Naive thymus-derived CD4-positive, alpha-beta T cell (primary cell): ENCODE measurements at regions not wholly inside any gene's neighbourhood (a gene's known extent, or its start where the extent isn't known, plus 50 kb on each side); places are given as distances from the start of the nearest gene placed in this dataset.

Experiments
- ATAC-seq: fragments of 150-1000 bp; cut with Tn5 transposase; 2 replicates; pipeline ENCODE4 v1.10.0; 2021; ENCODE audit warnings: mild to moderate bottlenecking, moderate library complexity
- CTCF ChIA-PET: fragments of 350-600 bp; sonication (Branson Sonifier 250); formaldehyde crosslinking; loops from one replicate; lab custom pipeline; 2021; ENCODE audit warnings: antibody characterized with exemption; lab: Charles Lee
- POLR2A ChIA-PET: fragments of 350-600 bp; sonication (Branson Sonifier 250); formaldehyde crosslinking; loops from one replicate; lab custom pipeline; 2021; ENCODE audit warnings: antibody characterized with exemption, inconsistent platforms; lab: Charles Lee
- DNase-seq, 9 donors: peaks; one replicate each; pipeline versions ENCODE4 v3.0.0 to v3.0.0-alpha.2; 2020 to 2022; ENCODE audit warnings: mixed read lengths in 1 of 9
- H3K27ac ChIP-seq: one replicate; pipeline ENCODE4 v1.7.0; 2013; ENCODE audit warnings: mild to moderate bottlenecking, low read depth, low read length, moderate library complexity
- H3K27me3 ChIP-seq, 2 donors: one replicate each; pipeline ENCODE4 v1.7.0; 2013; ENCODE audit warnings: low read length in 2 of 2, mild to moderate bottlenecking in 2 of 2, moderate library complexity in 2 of 2; ENCODE audit not compliant: control insufficient read depth in 2 of 2, insufficient read depth in 2 of 2
- H3K36me3 ChIP-seq, 3 experiments: 1 replicate in 2 of 3; 2 replicates in 1 of 3; pipeline ENCODE4 v1.7.0; 2013; ENCODE audit warnings: low read length in 3 of 3, mild to moderate bottlenecking in 3 of 3, moderate library complexity in 1 of 3; ENCODE audit not compliant: insufficient read depth in 3 of 3, control insufficient read depth in 2 of 3
- H3K4me1 ChIP-seq, 2 donors: one replicate each; pipeline ENCODE4 v1.7.0; 2013; ENCODE audit warnings: low read length in 2 of 2, mild to moderate bottlenecking in 2 of 2, moderate library complexity in 1 of 2; ENCODE audit not compliant: control insufficient read depth in 2 of 2, insufficient read depth in 2 of 2
- H3K4me3 ChIP-seq: 2 replicates; pipeline ENCODE4 v1.7.0; 2013; ENCODE audit warnings: mild to moderate bottlenecking, low read length
- H3K9me3 ChIP-seq, 3 experiments: 1 replicate in 2 of 3; 2 replicates in 1 of 3; pipeline ENCODE4 v1.7.0; 2013; ENCODE audit warnings: low read length in 3 of 3; ENCODE audit not compliant: control insufficient read depth in 2 of 3
- H3K27ac Mint-ChIP-seq, 9 donors: one replicate each; pipeline ENCODE4 v1.8.0; 2020 to 2022; ENCODE audit warnings: mixed read lengths in 9 of 9, mild to moderate bottlenecking in 8 of 9, moderate library complexity in 5 of 9, inconsistent platforms in 2 of 9
- H3K27me3 Mint-ChIP-seq, 5 donors: one replicate each; pipeline ENCODE4 v1.8.0; 2021 to 2022; ENCODE audit warnings: mixed read lengths in 5 of 5, mild to moderate bottlenecking in 1 of 5
- H3K36me3 Mint-ChIP-seq, 5 donors: one replicate each; pipeline ENCODE4 v1.8.0; 2020 to 2022; ENCODE audit warnings: mixed read lengths in 5 of 5, mild to moderate bottlenecking in 3 of 5, inconsistent platforms in 1 of 5
- H3K4me1 Mint-ChIP-seq, 7 donors: one replicate each; pipeline ENCODE4 v1.8.0; 2020 to 2022; ENCODE audit warnings: mixed read lengths in 7 of 7, mild to moderate bottlenecking in 3 of 7, inconsistent platforms in 1 of 7
- H3K4me3 Mint-ChIP-seq, 10 donors: one replicate each; pipeline ENCODE4 v1.8.0; 2020 to 2022; ENCODE audit warnings: mild to moderate bottlenecking in 10 of 10, mixed read lengths in 10 of 10, moderate library complexity in 6 of 10, inconsistent platforms in 2 of 10
- H3K9me3 Mint-ChIP-seq, 11 donors: one replicate each; pipeline ENCODE4 v1.8.0; 2020 to 2022; ENCODE audit warnings: mixed read lengths in 11 of 11, mild to moderate bottlenecking in 4 of 11, inconsistent platforms in 1 of 11, moderate library complexity in 1 of 11
- intact Hi-C, 2 donors: fragments of 100-400 bp; cut with micrococcal nuclease; formaldehyde crosslinking; loops; one replicate each; pipeline ENCODE4 v1.15.1; 2023

- ATAC-seq, result no peak
- Mint-ChIP-seq H3K27ac (no peak overlapping the region), H3K9me3 (no peaks in the 10 kb centered on the region), H3K4me1 (peaks cover 0 to 3% (median 0%) of the 10 kb centered on the region in 7 donors), H3K27me3 (peaks cover 0 to 13% (median 0%) of the 10 kb centered on the region in 5 donors), H3K36me3 (no peaks in the 10 kb centered on the region), H3K4me3 (no peak overlapping the region)
- H3K9me3 ChIP-seq, result no peaks in the 10 kb centered on the region
- ChIA-PET POLR2A (no interaction called here), CTCF (no interaction called here)
- intact Hi-C loops, result no loop called here
- no peak overlapping the region for H3K4me3 ChIP-seq
- DNase-seq, result no peak
- no peaks in the 10 kb centered on the region for H3K27me3 ChIP-seq
- H3K4me1 ChIP-seq, result no peaks in the 10 kb centered on the region
- H3K36me3 ChIP-seq, result no peaks in the 10 kb centered on the region
- H3K27ac ChIP-seq, result no peak overlapping the region
These were observed 188.9 kb upstream of the HDAC9 start for GRCh38 chr7:18306696-18307095.

- H3K4me3 Mint-ChIP-seq, result no peak overlapping the region
- peak overlapping the region in 1 of 9 donors; percentile 39 for H3K27ac Mint-ChIP-seq
- H3K27ac ChIP-seq, result no peak overlapping the region
- H3K9me3 ChIP-seq, result no peaks in the 10 kb centered on the region
- intact Hi-C loops, result no loop called here
- H3K4me1 Mint-ChIP-seq, result peaks cover 0 to 4% (median 0%) of the 10 kb centered on the region in 7 donors
- no peak for ATAC-seq
- no peaks in the 10 kb centered on the region for H3K36me3 ChIP-seq
- no peaks in the 10 kb centered on the region for H3K36me3 Mint-ChIP-seq
- POLR2A ChIA-PET, result no interaction called here
- H3K9me3 Mint-ChIP-seq, result no peaks in the 10 kb centered on the region
- no peak overlapping the region for H3K4me3 ChIP-seq
- no peaks in the 10 kb centered on the region for H3K27me3 ChIP-seq
- H3K27me3 Mint-ChIP-seq, result peaks cover 0 to 13% (median 0%) of the 10 kb centered on the region in 5 donors
- CTCF ChIA-PET, result no interaction called here
- peaks cover 0 to 7% of the 10 kb centered on the region in 2 donors for H3K4me1 ChIP-seq
- no peak for DNase-seq
These were observed 186.6 kb upstream of the HDAC9 start for GRCh38 chr7:18308938-18309337.

DNA sequence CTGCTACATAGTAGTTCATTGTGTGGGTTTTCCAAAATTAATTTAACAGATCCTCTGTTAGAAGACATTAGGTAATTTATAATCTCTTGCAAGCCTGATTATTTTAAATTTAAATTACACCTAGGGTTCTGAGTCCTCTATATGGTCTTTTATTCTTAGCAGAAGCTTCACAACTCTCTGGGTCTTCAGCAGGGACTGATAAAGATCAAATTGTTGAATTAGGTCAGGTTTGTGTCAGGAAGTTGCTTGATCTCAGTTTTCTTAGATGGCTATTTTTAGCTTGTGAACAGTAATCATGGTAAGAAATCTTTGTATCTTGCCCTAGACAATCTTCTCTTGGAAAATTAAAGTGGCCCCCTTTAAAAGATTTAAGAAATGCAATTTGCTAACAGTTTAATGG, 183.1 kb upstream of the HDAC9 start:
- CTCF ChIA-PET, result no interaction called here
- POLR2A ChIA-PET, result no interaction called here

GRCh38 chr7:18313965-18314364, 181.6 kb upstream of the HDAC9 start:
- Histone ChIP-seq H3K4me3 (no peak overlapping the region), H3K27me3 (no peaks in the 10 kb centered on the region), H3K27ac (no peak overlapping the region), H3K4me1 (peaks cover 0 to 7% of the 10 kb centered on the region in 2 donors), H3K9me3 (no peaks in the 10 kb centered on the region), H3K36me3 (no peaks in the 10 kb centered on the region)
- H3K4me1 Mint-ChIP-seq, result peaks cover 0 to 3% (median 0%) of the 10 kb centered on the region in 7 donors
- no peak overlapping the region for H3K4me3 Mint-ChIP-seq
- POLR2A ChIA-PET, result no interaction called here
- CTCF ChIA-PET, result no interaction called here
- intact Hi-C loops, result no loop called here
- H3K27ac Mint-ChIP-seq, result no peak overlapping the region
- H3K9me3 Mint-ChIP-seq, result no peaks in the 10 kb centered on the region
- H3K27me3 Mint-ChIP-seq, result peaks cover 0 to 5% (median 0%) of the 10 kb centered on the region in 5 donors
- no peaks in the 10 kb centered on the region for H3K36me3 Mint-ChIP-seq
- ATAC-seq (no peak), DNase-seq (no peak)

More for the DNA sequence above, 183.1 kb upstream of the HDAC9 start:
- Mint-ChIP-seq H3K27ac (peak overlapping the region in 1 of 9 donors; percentile 25), H3K27me3 (peaks cover 0 to 7% (median 0%) of the 10 kb centered on the region in 5 donors), H3K36me3 (no peaks in the 10 kb centered on the region), H3K9me3 (no peaks in the 10 kb centered on the region), H3K4me1 (peaks cover 0 to 3% (median 0%) of the 10 kb centered on the region in 7 donors), H3K4me3 (no peak overlapping the region)
- Histone ChIP-seq H3K4me1 (peaks cover 0 to 7% of the 10 kb centered on the region in 2 donors), H3K4me3 (no peak overlapping the region), H3K9me3 (no peaks in the 10 kb centered on the region), H3K36me3 (no peaks in the 10 kb centered on the region), H3K27me3 (no peaks in the 10 kb centered on the region), H3K27ac (no peak overlapping the region)
- intact Hi-C loops, result no loop called here
- DNase-seq (no peak), ATAC-seq (no peak)

- Histone ChIP-seq H3K9me3 (no peaks in the 10 kb centered on the region), H3K4me1 (peaks cover 0 to 7% of the 10 kb centered on the region in 2 donors), H3K36me3 (no peaks in the 10 kb centered on the region), H3K27me3 (no peaks in the 10 kb centered on the region), H3K4me3 (no peak overlapping the region), H3K27ac (no peak overlapping the region)
- intact Hi-C loops, result no loop called here
- Mint-ChIP-seq H3K9me3 (no peaks in the 10 kb centered on the region), H3K27ac (no peak overlapping the region), H3K4me3 (no peak overlapping the region), H3K36me3 (no peaks in the 10 kb centered on the region), H3K4me1 (peaks cover 0 to 3% (median 0%) of the 10 kb centered on the region in 7 donors), H3K27me3 (peaks cover 0 to 5% (median 0%) of the 10 kb centered on the region in 5 donors)
- no peak for DNase-seq
- CTCF ChIA-PET, result no interaction called here
- POLR2A ChIA-PET, result no interaction called here
- ATAC-seq, result no peak
These were observed 180.3 kb upstream of the HDAC9 start for GRCh38 chr7:18315241-18315640.

DNA sequence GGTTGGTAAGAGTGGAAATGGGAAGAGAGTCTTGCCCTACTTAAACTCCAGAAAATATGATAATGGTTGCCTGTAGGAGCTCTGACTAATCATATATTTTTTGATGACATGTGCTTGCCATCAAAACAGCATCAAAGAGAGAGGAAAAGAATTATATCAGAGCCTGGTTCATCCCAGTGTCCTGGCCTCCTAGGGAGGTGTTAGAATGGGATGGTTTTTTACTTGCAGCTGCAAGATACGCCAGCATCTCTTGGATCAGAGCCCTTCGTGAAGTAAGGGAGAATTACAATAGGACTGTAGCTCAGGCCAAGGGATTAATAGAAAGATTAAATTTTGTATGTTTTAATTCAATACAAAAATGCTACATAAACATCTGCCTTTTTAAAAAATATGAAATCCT, 177.6 kb upstream of the HDAC9 start:
- CTCF ChIA-PET, result no interaction called here
- H3K4me1 ChIP-seq, result peaks cover 0 to 3% of the 10 kb centered on the region in 2 donors
- no peaks in the 10 kb centered on the region for H3K9me3 ChIP-seq
- H3K27me3 ChIP-seq, result no peaks in the 10 kb centered on the region
- no peak overlapping the region for H3K4me3 ChIP-seq
- H3K27ac ChIP-seq, result no peak overlapping the region
- H3K27ac Mint-ChIP-seq, result no peak overlapping the region
- no peaks in the 10 kb centered on the region for H3K36me3 ChIP-seq
- no peak overlapping the region for H3K4me3 Mint-ChIP-seq
- intact Hi-C loops, result no loop called here
- no peak for DNase-seq
- no peaks in the 10 kb centered on the region for H3K36me3 Mint-ChIP-seq
- POLR2A ChIA-PET, result no interaction called here
- ATAC-seq, result no peak
- H3K4me1 Mint-ChIP-seq, result peaks cover 0 to 2% (median 0%) of the 10 kb centered on the region in 7 donors
- H3K27me3 Mint-ChIP-seq, result peaks cover 0 to 5% (median 0%) of the 10 kb centered on the region in 5 donors
- H3K9me3 Mint-ChIP-seq, result no peaks in the 10 kb centered on the region

- H3K4me1 Mint-ChIP-seq, result peaks cover 0 to 2% (median 0%) of the 10 kb centered on the region in 7 donors
- DNase-seq (no peak), ATAC-seq (no peak)
- H3K27ac ChIP-seq, result no peak overlapping the region
- intact Hi-C loops, result loop anchor here in 1 of 2 donors (2.0 kb wide), 1 partner anchor 614 kb away; no protein-coding TSS in a partner anchor
- no peaks in the 10 kb centered on the region for H3K27me3 ChIP-seq
- ChIA-PET CTCF (no interaction called here), POLR2A (no interaction called here)
- no peak overlapping the region for H3K4me3 ChIP-seq
- H3K36me3 Mint-ChIP-seq, result no peaks in the 10 kb centered on the region
- H3K4me3 Mint-ChIP-seq, result no peak overlapping the region
- no peak overlapping the region for H3K27ac Mint-ChIP-seq
- H3K36me3 ChIP-seq, result no peaks in the 10 kb centered on the region
- no peaks in the 10 kb centered on the region for H3K9me3 ChIP-seq
- no peaks in the 10 kb centered on the region for H3K4me1 ChIP-seq
- no peaks in the 10 kb centered on the region for H3K9me3 Mint-ChIP-seq
- peaks cover 0 to 6% (median 0%) of the 10 kb centered on the region in 5 donors for H3K27me3 Mint-ChIP-seq
These were observed 175.1 kb upstream of the HDAC9 start for GRCh38 chr7:18320422-18320821.
